ENCODE measurements at regions not wholly inside any gene's neighbourhood (a gene's known extent, or its start where the extent isn't known, plus 50 kb on each side); places are given as distances from the start of the nearest gene placed in this dataset.

DNA sequence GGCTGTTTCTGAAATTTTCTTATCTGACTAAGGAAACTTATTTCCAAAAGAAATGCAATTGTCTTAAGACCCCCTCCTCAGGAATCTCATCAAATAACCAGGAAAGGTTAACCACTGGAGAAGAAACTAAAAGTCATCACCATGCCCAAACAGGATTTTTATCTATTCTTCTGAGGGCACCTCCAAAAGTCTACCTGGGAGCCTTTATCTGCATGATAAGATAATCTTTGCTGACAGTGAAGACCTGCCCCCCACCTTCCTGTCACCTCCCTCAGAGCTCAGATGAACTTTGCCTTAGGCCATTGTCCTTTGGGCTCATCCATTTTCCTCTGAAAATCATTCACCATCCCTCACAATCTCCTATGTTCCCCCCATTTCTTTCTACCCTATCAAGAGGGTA lies 137.3 kb upstream of the SMAD3 start:
- RAD21 ChIA-PET (ENCODE audit: unreplicated experiment) = interaction anchor here (1.4 kb wide), 1 partner anchor 376 kb away, joined by 4 read pairs; no protein-coding TSS in a partner anchor
- in situ Hi-C loops (cut with MboI) = no loop called here
- TF ChIP-seq SMAD1 (IDR thresholded peaks at IDR 0.05; ENCODE audit: low read depth, partially characterized antibody) = no peak
- TF ChIP-seq SIX5 (IDR thresholded peaks at IDR 0.05; ENCODE audit: low read depth, low read length, severe bottlenecking) = no peak
- TF ChIP-seq KLF5 (IDR thresholded peaks at IDR 0.05; ENCODE audit: partially characterized antibody) = no peak
- no peak for TF ChIP-seq CBX3 (IDR thresholded peaks at IDR 0.05; ENCODE audit: borderline replicate concordance, low read depth)
- no peak for TF ChIP-seq SUZ12 (IDR thresholded peaks at IDR 0.05; ENCODE audit: unreplicated experiment)
- no peak for TF ChIP-seq ZNF24 (IDR thresholded peaks at IDR 0.05)
- no peak for TF ChIP-seq ZNF592 (IDR thresholded peaks at IDR 0.05)
- no peak for TF ChIP-seq TAF1 (IDR thresholded peaks at IDR 0.05; ENCODE audit: borderline replicate concordance, low read depth, low read length)
- TF ChIP-seq, protein P1, sequence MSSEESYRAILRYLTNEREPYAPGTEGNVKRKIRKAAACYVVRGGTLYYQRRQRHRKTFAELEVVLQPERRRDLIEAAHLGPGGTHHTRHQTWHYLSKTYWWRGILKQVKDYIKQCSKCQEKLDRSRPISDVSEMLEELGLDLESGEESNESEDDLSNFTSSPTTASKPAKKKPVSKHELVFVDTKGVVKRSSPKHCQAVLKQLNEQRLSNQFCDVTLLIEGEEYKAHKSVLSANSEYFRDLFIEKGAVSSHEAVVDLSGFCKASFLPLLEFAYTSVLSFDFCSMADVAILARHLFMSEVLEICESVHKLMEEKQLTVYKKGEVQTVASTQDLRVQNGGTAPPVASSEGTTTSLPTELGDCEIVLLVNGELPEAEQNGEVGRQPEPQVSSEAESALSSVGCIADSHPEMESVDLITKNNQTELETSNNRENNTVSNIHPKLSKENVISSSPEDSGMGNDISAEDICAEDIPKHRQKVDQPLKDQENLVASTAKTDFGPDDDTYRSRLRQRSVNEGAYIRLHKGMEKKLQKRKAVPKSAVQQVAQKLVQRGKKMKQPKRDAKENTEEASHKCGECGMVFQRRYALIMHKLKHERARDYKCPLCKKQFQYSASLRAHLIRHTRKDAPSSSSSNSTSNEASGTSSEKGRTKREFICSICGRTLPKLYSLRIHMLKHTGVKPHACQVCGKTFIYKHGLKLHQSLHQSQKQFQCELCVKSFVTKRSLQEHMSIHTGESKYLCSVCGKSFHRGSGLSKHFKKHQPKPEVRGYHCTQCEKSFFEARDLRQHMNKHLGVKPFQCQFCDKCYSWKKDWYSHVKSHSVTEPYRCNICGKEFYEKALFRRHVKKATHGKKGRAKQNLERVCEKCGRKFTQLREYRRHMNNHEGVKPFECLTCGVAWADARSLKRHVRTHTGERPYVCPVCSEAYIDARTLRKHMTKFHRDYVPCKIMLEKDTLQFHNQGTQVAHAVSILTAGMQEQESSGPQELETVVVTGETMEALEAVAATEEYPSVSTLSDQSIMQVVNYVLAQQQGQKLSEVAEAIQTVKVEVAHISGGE (CRISPR knock-in tag; IDR thresholded peaks at IDR 0.05) = no peak
- TF ChIP-seq WRNIP1 (IDR thresholded peaks at IDR 0.05; ENCODE audit: borderline replicate concordance, low read depth, low read length) = no peak
- TF ChIP-seq RFX5 (IDR thresholded peaks at IDR 0.05; ENCODE audit: low read depth, low read length) = no peak
- TF ChIP-seq RELA (IDR thresholded peaks at IDR 0.05; ENCODE audit: borderline replicate concordance, partially characterized antibody) = no peak
- TF ChIP-seq YBX1 (IDR thresholded peaks at IDR 0.05) = no peak
- no peak for TF ChIP-seq NRF1 (conservative IDR thresholded peaks at IDR 0.05; ENCODE audit: low read depth, low read length)
- TF ChIP-seq MEF2A (IDR thresholded peaks at IDR 0.05; ENCODE audit: insufficient read depth, low read depth, low read length) = no peak
- no peak for TF ChIP-seq GABPA (IDR thresholded peaks at IDR 0.05; ENCODE audit: low read depth)
- TF ChIP-seq, protein P2, sequence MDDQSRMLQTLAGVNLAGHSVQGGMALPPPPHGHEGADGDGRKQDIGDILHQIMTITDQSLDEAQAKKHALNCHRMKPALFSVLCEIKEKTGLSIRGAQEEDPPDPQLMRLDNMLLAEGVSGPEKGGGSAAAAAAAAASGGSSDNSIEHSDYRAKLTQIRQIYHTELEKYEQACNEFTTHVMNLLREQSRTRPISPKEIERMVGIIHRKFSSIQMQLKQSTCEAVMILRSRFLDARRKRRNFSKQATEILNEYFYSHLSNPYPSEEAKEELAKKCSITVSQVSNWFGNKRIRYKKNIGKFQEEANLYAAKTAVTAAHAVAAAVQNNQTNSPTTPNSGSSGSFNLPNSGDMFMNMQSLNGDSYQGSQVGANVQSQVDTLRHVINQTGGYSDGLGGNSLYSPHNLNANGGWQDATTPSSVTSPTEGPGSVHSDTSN (IDR thresholded peaks at IDR 0.05; ENCODE audit: insufficient replicate concordance, low read depth, low read length) = no peak

More for the DNA sequence above, 137.3 kb upstream of the SMAD3 start:
- Histone ChIP-seq H2AFZ (ENCODE audit: control insufficient read depth, low read depth, low read length) (no peak overlapping the region), H3K36me3 (ENCODE audit: control insufficient read depth in 2 of 2, insufficient read depth in 2 of 2, low read length in 1 of 2) (no peaks in the 10 kb centered on the region), H3K27ac (ENCODE audit: control insufficient read depth, insufficient read depth) (no peak overlapping the region), H3K4me2 (ENCODE audit: control insufficient read depth, insufficient read depth) (no peak overlapping the region), H3K9ac (ENCODE audit: control insufficient read depth, insufficient read depth, low read length) (no peak overlapping the region), H3K4me1 (ENCODE audit: control insufficient read depth, insufficient read depth, low read length) (no peaks in the 10 kb centered on the region), H3K4me3 (no peak overlapping the region), H4K20me1 (ENCODE audit: control insufficient read depth, insufficient read depth) (no peaks in the 10 kb centered on the region), H3K27me3 (replicated peaks in 1 of 2; ENCODE audit: control insufficient read depth in 2 of 2, insufficient read depth in 2 of 2, low read length in 1 of 2) (no peaks in the 10 kb centered on the region), H3K79me2 (ENCODE audit: control insufficient read depth, insufficient read depth, low read length) (no peaks in the 10 kb centered on the region), H3K9me3 (replicated peaks; ENCODE audit: control insufficient read depth, insufficient read depth, low read length) (peaks cover 1% of the 10 kb centered on the region; the same call in 1 of the 3 replicates)
- intact Hi-C loops (cut with micrococcal nuclease; ENCODE audit: unreplicated experiment) = no loop called here
- ChIA-PET CTCF (interaction anchor here (0.7 to 1.3 kb wide), 2 partner anchors 11 to 18 kb away, joined by 3 read pairs; no protein-coding TSS in a partner anchor), SMC1A (ENCODE audit: uncharacterized antibody, unreplicated experiment) (no interaction called here), POLR2A (no interaction called here)
- FAIRE-seq = no peak
- ATAC-seq = no peak
- no TSS peak for BruUV-seq (replicated peaks)
- no peak for DNase-seq (ENCODE audit: low read depth, low spot score)
